NCI-H82 treated with DMSO at 0.1 percent for 48 hours (cell line): ENCODE measurements at regions not wholly inside any gene's neighbourhood (a gene's known extent, or its start where the extent isn't known, plus 50 kb on each side); places are given as distances from the start of the nearest gene placed in this dataset.

Source experiments
- DNase-seq: peaks from one replicate; lab custom pipeline; 2025; ENCODE audit not compliant: unreplicated experiment; lab: John Stamatoyannopoulos, UW

GRCh38 chr10:130875897-130876472, 435.5 kb downstream of the TCERG1L start:
- DNase-seq, result no peak

- DNase-seq, result no peak
Observed at GRCh38 chr10:130877126-130877525, 434.4 kb downstream of the TCERG1L start.

GRCh38 chr10:130878131-130878530, 433.4 kb downstream of the TCERG1L start:
- DNase-seq, result no peak

GRCh38 chr10:130882906-130883305, 428.6 kb downstream of the TCERG1L start:
- no peak for DNase-seq

GRCh38 chr10:130884456-130884855, 427.1 kb downstream of the TCERG1L start:
- DNase-seq, result no peak

GRCh38 chr10:130885021-130885655, 426.4 kb downstream of the TCERG1L start:
- DNase-seq, result no peak

GRCh38 chr10:130887170-130887569, 424.4 kb downstream of the TCERG1L start:
- no peak for DNase-seq

GRCh38 chr10:130888493-130888892, 423.0 kb downstream of the TCERG1L start:
- DNase-seq, result no peak

GRCh38 chr10:130889240-130889639, 422.3 kb downstream of the TCERG1L start:
- no peak for DNase-seq

- DNase-seq, result no peak
Observed at GRCh38 chr10:130889780-130890179, 421.7 kb downstream of the TCERG1L start.

- no peak for DNase-seq
Observed at GRCh38 chr10:130891066-130891465, 420.5 kb downstream of the TCERG1L start.

- no peak for DNase-seq
Observed at GRCh38 chr10:130894471-130894870, 417.1 kb downstream of the TCERG1L start.

- no peak for DNase-seq
Observed at GRCh38 chr10:130895161-130895560, 416.4 kb downstream of the TCERG1L start.

GRCh38 chr10:130897815-130898214, 413.7 kb downstream of the TCERG1L start:
- DNase-seq, result no peak

GRCh38 chr10:130898381-130898780, 413.1 kb downstream of the TCERG1L start:
- no peak for DNase-seq

- no peak for DNase-seq
Observed at GRCh38 chr10:130899856-130900255, 411.7 kb downstream of the TCERG1L start.

- DNase-seq, result no peak
Observed at GRCh38 chr10:130900441-130901160, 410.9 kb downstream of the TCERG1L start.

GRCh38 chr10:130901311-130902165, 410.0 kb downstream of the TCERG1L start:
- no peak for DNase-seq

GRCh38 chr10:130902471-130902870, 409.1 kb downstream of the TCERG1L start:
- DNase-seq, result no peak

GRCh38 chr10:130902929-130903328, 408.6 kb downstream of the TCERG1L start:
- no peak for DNase-seq

- DNase-seq, result no peak
Observed at GRCh38 chr10:130904676-130905075, 406.8 kb downstream of the TCERG1L start.
